IPS-NIHi7 (cell line): ENCODE measurements at regions not wholly inside any gene's neighbourhood (a gene's known extent, or its start where the extent isn't known, plus 50 kb on each side); places are given as distances from the start of the nearest gene placed in this dataset.
"Not testable (repeated sequence)": the region's sequence is repeated elsewhere in the genome, so short reads cannot be mapped to it uniquely, and the experiment has no call there.

Experiments
- DNase-seq: peaks from one replicate; pipeline ENCODE4 v3.0.0; 2012; ENCODE audit warnings: mixed read lengths; ENCODE audit errors: extremely low spot score

- no peak for DNase-seq
Observed at GRCh38 chr11:80284946-80285785, 844.3 kb upstream of the TENM4 start.

DNA sequence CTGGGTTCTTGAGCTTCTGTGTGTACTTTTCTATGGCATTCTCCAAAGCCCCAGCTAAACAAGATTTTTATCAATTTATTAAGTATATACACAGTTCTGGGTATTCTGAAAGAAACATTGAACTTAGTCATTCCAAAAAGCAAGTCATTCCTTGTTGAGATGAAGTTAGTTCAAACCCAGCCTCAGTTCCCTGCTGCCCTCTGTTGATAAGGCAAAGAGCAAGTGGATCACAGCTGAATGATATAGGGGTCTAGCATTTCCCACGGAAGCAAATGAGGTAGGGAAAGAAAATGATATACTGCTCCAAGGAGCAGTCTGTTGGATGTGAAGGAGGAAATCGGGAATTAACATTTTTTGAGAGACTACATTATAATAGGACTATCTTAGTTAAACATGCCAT lies 841.8 kb upstream of the TENM4 start:
- DNase-seq: peak; percentile 16

DNA sequence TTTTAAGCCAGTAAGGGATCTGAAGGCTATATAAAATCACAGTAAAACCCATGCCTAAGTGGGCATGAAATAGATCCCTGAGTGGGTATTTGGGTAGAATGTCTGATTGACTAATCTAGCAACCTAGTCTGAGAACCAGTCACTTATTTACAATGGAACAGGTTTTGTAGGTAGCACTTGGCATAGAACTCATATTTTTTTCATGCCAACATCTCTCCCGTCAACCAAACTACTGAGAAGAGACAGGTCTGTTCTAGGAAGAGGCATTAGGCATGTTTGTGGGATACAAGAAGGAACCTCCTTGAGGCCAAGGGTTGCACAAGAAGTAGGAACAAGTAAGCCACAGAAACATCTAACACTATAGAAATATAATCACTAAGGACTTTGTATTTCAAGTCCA lies 840.4 kb upstream of the TENM4 start:
- DNase-seq: no peak

DNA sequence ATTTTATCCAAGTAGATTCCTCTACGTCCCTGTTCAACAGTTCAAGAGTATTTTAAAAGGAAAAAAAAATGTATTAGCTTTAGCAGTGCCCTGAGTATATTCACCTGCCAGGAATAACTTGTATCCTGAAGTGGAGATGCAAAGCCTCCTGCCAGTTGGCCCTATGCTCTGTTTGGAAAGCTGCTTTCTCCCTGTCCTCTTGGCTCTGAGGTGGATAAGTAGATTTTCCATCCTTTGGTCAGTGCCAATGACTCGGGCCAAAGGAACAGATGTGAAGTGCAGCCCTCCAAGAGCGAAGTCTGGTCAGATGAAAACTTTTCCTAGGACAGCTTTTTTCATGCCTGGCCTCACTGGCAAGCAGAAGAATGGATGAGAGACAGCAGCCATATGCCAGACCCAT lies 839.9 kb upstream of the TENM4 start:
- no peak for DNase-seq

- DNase-seq: no peak
Observed at GRCh38 chr11:80261776-80262175, 820.9 kb upstream of the TENM4 start.

DNA sequence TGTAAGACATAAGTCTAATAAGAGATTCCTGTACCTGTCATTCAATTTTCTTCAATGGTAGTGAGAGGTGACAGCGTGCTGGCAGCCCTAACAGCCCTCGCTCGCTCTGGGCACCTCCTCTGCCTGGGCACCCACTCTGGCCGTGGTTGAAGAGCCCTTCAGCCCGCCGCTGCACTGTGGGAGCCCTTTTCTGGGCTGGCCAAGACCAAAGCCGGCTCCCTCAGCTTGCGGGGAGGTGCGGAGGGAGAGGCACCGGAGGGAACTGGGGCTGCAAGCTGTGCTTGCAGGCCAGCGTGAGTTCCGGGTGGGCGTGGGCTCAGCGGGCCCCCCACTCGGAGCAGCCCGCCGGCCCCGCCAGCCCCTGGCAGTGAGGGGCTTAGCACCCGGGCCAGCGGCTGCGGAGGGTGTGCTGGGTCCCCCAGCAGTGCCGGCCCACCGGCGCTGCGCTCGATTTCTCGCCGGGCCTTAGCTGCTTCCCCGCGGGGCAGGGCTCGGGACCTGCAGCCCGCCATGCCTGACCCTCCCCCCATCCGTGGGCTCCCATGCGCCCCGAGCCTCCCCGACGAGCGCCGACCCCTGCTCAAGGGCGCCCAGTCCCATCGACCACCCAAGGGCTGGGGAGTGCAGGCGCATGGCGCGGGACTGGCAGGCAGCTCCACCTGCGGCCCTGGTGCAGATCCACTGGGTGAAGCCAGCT lies 816.6 kb upstream of the TENM4 start:
- not testable (repeated sequence) for DNase-seq

GRCh38 chr11:80255021-80255420 lies 814.2 kb upstream of the TENM4 start:
- DNase-seq: peak; percentile 22

DNA sequence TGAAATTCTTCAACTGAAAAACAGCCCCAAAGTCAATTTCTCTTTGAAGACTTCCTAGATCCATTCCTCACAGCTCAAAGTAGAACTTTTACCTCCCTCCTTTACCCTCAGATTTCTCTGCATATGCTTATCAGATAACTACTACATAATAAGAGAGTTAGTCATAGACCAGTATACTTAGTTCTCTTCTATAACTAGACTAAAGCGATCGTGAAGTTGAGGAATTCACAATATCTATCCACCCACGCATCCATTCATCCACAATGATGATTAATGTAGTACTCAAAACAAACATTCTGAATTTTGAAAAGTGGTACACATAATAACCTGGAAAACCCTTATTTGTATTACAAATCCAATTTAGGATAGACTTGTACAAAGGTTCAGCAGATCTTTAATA lies 800.9 kb upstream of the TENM4 start:
- no peak for DNase-seq

- no peak for DNase-seq
Observed at GRCh38 chr11:80240245-80240644, 799.4 kb upstream of the TENM4 start.

GRCh38 chr11:80239217-80239616 lies 798.4 kb upstream of the TENM4 start:
- no peak for DNase-seq

- DNase-seq: no peak
Observed at GRCh38 chr11:80227915-80228314, 787.1 kb upstream of the TENM4 start.

DNA sequence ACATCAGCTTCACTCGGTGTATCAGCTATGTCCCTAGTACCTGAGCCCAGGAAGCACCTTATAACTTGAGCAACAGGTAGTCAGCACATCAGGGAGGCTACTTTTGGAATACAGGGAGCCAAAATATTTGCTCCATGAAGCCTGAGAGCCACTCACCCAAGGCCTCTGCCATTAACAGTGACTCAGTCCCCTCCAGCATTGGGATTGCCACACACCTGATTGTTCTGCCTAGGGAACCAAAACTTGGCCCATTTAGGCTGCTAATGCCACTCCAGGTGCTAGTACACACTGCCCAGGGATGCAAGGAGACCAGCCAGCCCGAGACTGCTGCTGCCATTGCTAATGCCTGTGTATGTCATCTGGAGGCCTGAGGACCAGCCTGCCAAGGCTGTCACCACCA lies 773.6 kb upstream of the TENM4 start:
- no peak for DNase-seq

GRCh38 chr11:80211673-80212072 lies 770.8 kb upstream of the TENM4 start:
- no peak for DNase-seq

GRCh38 chr11:80204021-80204420 lies 763.2 kb upstream of the TENM4 start:
- DNase-seq: no peak

DNA sequence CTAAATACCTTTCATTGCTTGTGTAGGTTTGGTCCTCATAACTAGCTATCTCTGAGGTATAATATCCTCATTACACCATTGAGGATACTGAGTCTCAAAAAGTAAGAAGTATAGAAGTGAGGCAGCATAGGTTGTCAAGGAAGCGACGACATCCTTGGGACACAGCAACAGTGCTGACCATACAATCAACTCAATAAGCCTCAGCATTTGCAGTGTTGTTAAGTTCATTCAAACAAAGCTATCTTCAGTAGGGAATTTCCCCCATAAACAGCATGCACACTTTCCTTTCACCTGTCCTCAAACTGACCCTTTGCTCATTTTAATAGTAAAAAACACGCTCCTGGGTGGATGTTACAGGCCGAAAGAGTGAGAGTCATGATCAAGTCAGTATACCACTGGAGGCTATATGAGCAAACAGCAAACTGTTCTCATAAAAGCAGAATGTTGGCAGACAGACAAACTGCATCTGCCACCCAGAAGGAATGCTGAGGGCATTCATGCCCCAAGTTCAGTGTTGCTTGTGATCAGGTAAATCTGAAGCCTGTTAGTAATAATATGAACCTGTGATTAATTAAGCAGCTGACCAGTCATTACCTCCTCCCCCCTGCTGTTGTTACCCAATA lies 756.2 kb upstream of the TENM4 start:
- no peak for DNase-seq

GRCh38 chr11:80196041-80196440 lies 755.2 kb upstream of the TENM4 start:
- DNase-seq: no peak

DNA sequence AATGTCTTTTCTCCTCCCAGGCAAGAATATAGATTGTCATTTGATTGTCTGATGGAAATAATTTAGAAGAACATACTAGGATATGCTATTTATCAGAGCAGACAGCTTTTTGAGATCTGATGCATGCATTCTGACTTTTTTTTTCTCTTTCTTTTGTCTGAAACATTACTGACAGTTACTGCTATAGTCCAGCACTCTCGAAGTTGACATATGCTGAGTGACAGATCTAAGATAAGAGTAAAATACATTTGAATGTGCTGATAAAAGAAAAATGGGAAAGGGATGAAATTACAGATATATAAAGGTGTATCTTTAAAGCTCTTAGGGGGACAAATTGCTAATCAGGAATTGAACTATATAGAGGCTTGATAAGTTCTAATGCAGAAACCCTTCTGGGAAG lies 753.8 kb upstream of the TENM4 start:
- no peak for DNase-seq

DNA sequence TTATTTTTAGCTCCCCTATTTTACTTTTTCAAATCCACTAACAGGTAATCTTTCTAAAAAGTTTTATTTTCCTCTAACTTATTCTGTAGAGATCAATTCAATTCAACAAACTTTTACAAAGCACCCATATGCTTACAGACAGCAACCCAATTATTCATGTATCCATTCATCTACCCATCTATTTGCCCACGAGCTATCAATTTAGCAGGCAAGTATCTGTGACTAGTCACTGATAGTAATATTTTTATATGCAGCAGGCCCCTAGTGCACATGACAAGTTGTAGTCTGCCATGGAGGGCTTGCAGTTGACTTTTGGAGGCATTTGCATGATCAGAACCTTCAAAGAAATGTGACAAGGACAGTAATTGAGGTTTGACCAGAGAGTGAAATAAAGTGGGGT lies 753.2 kb upstream of the TENM4 start:
- DNase-seq: no peak

DNA sequence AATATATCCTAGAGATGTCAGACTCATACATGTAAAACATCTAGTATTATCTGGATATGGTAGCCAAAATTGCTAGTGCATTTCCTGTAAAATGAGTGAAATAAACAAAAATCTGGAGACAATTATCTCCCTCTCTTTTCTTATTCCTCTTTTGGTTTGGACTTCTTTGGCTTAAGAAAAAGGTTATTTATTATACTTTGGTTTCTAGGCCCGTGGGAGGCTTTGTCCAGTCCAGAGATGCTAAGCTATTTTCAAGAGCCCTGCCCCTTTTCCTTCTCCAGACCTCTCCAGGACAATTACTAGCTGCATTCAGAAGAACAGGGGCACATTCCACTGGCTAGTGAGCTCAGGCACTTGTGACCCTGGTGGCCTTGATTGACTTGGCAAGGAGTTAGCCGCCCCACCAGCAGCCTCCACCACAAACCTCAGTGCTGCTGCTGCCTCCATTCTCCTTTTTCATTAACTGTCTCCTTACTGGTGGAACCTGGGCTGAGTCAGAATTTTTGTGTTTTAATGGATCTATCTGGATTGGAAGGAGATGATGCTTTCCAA lies 747.3 kb upstream of the TENM4 start:
- no peak for DNase-seq

- no peak for DNase-seq
Observed at GRCh38 chr11:80186692-80187091, 745.9 kb upstream of the TENM4 start.

DNA sequence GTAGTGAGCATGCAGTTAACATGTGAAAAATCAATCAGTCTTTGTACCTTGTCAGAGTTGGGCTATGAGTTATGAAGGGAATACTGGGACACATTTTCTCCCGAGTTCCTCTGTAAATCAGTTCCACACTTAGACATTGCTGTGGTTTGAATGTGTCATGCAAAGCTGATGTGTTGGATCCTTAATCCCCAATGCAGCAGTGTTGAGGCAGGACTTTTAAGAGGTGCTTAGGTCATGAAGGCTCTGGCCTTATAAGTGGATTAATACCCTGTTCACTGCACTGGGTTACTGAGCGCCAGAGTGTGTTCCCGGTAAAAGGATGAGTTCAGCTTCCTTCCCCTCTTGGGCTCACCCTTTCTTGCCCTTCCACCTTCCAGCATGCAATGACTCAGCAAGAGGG lies 742.1 kb upstream of the TENM4 start:
- DNase-seq: no peak

DNA sequence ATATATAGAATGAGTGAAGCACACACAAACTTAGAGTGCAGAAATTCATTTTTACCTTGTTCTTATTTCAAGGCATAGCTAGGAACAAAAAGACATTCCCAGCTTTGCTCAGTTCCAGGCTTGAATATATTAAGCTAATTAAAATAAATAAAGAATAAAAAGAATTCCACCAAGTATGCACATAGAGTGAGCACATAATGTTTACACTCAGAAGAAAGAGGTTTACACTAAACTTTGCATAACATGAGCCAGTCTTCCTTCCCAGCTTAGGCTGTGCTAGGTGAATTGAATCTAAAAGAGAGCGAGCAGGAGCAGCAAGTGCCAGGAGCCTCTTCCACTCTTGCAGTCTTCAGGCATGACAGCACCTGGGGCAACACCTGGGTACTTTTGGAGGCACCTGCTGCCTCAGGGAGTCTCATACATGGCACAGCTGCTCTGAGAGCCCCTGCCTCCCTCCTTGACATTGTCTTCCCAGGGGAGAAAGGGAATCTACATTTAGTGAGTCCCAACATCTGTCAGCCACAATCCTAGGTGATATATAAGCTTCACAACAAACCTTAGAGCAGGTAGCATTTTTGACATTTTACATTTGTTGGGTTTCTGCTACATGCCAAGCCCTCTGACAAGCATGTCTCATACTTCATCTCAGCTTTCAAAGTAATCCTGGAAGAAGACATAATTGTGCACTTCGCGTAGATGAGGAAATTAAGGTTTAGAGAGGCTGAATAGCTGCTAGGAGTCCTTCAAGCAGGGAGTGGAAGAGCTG lies 732.7 kb upstream of the TENM4 start:
- DNase-seq: no peak
